ENCODE measurements at regions not wholly inside any gene's neighbourhood (a gene's known extent, or its start where the extent isn't known, plus 50 kb on each side); places are given as distances from the start of the nearest gene placed in this dataset.

DNA sequence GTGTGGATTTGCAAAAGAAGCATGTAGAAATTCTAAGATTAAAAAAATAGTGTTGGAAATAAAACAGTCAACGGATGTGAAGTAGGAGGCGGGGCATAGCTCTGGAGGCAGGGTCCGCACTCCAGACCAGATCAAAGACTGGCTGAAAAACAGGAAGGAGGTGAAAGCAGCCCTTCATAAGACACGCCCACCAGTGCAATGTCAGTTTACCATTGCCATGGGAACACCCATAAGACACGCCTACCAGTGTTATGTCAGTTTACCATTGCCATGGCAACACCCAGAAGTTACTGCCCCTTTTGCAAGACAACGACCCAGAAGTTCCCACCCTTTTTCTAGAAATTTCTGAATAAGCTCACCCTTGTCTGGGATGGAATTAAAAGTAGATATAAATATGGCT is 87.1 kb downstream of the FZD10 start:
- TF ChIP-seq, protein P1, sequence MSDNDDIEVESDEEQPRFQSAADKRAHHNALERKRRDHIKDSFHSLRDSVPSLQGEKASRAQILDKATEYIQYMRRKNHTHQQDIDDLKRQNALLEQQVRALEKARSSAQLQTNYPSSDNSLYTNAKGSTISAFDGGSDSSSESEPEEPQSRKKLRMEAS (IDR thresholded peaks at IDR 0.05): no peak
- TF ChIP-seq REST (IDR thresholded peaks at IDR 0.05) (no peak), JUND (IDR thresholded peaks at IDR 0.05) (no peak), TAF1 (conservative IDR thresholded peaks at IDR 0.05) (no peak)
- TF ChIP-seq, protein P2, sequence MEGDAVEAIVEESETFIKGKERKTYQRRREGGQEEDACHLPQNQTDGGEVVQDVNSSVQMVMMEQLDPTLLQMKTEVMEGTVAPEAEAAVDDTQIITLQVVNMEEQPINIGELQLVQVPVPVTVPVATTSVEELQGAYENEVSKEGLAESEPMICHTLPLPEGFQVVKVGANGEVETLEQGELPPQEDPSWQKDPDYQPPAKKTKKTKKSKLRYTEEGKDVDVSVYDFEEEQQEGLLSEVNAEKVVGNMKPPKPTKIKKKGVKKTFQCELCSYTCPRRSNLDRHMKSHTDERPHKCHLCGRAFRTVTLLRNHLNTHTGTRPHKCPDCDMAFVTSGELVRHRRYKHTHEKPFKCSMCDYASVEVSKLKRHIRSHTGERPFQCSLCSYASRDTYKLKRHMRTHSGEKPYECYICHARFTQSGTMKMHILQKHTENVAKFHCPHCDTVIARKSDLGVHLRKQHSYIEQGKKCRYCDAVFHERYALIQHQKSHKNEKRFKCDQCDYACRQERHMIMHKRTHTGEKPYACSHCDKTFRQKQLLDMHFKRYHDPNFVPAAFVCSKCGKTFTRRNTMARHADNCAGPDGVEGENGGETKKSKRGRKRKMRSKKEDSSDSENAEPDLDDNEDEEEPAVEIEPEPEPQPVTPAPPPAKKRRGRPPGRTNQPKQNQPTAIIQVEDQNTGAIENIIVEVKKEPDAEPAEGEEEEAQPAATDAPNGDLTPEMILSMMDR (IDR thresholded peaks at IDR 0.05; ENCODE audit: low read depth, low read length, missing input control): no peak
- TF ChIP-seq, protein P3, sequence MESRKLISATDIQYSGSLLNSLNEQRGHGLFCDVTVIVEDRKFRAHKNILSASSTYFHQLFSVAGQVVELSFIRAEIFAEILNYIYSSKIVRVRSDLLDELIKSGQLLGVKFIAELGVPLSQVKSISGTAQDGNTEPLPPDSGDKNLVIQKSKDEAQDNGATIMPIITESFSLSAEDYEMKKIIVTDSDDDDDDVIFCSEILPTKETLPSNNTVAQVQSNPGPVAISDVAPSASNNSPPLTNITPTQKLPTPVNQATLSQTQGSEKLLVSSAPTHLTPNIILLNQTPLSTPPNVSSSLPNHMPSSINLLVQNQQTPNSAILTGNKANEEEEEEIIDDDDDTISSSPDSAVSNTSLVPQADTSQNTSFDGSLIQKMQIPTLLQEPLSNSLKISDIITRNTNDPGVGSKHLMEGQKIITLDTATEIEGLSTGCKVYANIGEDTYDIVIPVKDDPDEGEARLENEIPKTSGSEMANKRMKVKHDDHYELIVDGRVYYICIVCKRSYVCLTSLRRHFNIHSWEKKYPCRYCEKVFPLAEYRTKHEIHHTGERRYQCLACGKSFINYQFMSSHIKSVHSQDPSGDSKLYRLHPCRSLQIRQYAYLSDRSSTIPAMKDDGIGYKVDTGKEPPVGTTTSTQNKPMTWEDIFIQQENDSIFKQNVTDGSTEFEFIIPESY (IDR thresholded peaks at IDR 0.05): no peak
- TF ChIP-seq, protein P4, sequence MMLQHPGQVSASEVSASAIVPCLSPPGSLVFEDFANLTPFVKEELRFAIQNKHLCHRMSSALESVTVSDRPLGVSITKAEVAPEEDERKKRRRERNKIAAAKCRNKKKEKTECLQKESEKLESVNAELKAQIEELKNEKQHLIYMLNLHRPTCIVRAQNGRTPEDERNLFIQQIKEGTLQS (IDR thresholded peaks at IDR 0.05): no peak
